HG02938 (cell line): ENCODE measurements at regions not wholly inside any gene's neighbourhood (a gene's known extent, or its start where the extent isn't known, plus 50 kb on each side); places are given as distances from the start of the nearest gene placed in this dataset.
A peak's percentile ranks its signal among the peaks of the same experiment; 100 is the strongest.

Source experiments
- ATAC-seq: cut with Tn5 transposase; IDR thresholded peaks from one replicate; pipeline ENCODE4 v1.9.1; 2021; ENCODE audit warnings: mild to moderate bottlenecking, moderate library complexity; ENCODE audit not compliant: unreplicated experiment

GRCh38 chr20:19073584-19074218, 138.7 kb upstream of the SLC24A3 start:
- no peak for ATAC-seq

- ATAC-seq, result no peak
Measured at GRCh38 chr20:19074356-19074755, 138.1 kb upstream of the SLC24A3 start.

- ATAC-seq, result peak; percentile 42
Measured at GRCh38 chr20:19074828-19075516, 137.5 kb upstream of the SLC24A3 start.

- ATAC-seq, result no peak
Measured at GRCh38 chr20:19077370-19078220, 134.8 kb upstream of the SLC24A3 start.

GRCh38 chr20:19078448-19079373, 133.7 kb upstream of the SLC24A3 start:
- ATAC-seq, result no peak

- ATAC-seq, result no peak
Measured at GRCh38 chr20:19079536-19080299, 132.7 kb upstream of the SLC24A3 start.

- ATAC-seq, result no peak
Measured at GRCh38 chr20:19081937-19082336, 130.5 kb upstream of the SLC24A3 start.

GRCh38 chr20:19083136-19083621, 129.3 kb upstream of the SLC24A3 start:
- no peak for ATAC-seq

GRCh38 chr20:19090332-19090731, 122.1 kb upstream of the SLC24A3 start:
- no peak for ATAC-seq

GRCh38 chr20:19094959-19095541, 117.4 kb upstream of the SLC24A3 start:
- ATAC-seq, result no peak

- ATAC-seq, result no peak
Measured at GRCh38 chr20:19095762-19096161, 116.7 kb upstream of the SLC24A3 start.

- no peak for ATAC-seq
Measured at GRCh38 chr20:19096843-19097242, 115.6 kb upstream of the SLC24A3 start.

GRCh38 chr20:19098117-19098516, 114.3 kb upstream of the SLC24A3 start:
- ATAC-seq, result no peak

GRCh38 chr20:19098806-19099578, 113.5 kb upstream of the SLC24A3 start:
- no peak for ATAC-seq

- no peak for ATAC-seq
Measured at GRCh38 chr20:19099596-19100545, 112.6 kb upstream of the SLC24A3 start.

- no peak for ATAC-seq
Measured at GRCh38 chr20:19100975-19101374, 111.5 kb upstream of the SLC24A3 start.

- ATAC-seq, result no peak
Measured at GRCh38 chr20:19104186-19104585, 108.3 kb upstream of the SLC24A3 start.

GRCh38 chr20:19108155-19108554, 104.3 kb upstream of the SLC24A3 start:
- ATAC-seq, result no peak
